GM12872 (cell line): ENCODE measurements at regions not wholly inside any gene's neighbourhood (a gene's known extent, or its start where the extent isn't known, plus 50 kb on each side); places are given as distances from the start of the nearest gene placed in this dataset.

Experiments used
- TF ChIP-seq, protein P1 (sequence below): IDR thresholded peaks from 3 replicates; pipeline ENCODE4 v1.5.1; 2011; ENCODE audit warnings: low read depth, mild to moderate bottlenecking, low read length, moderate library complexity; ENCODE audit not compliant: insufficient read depth

GRCh38 chr6:23282252-23283021 is 713.1 kb downstream of the HDGFL1 start:
- TF ChIP-seq, protein P1, sequence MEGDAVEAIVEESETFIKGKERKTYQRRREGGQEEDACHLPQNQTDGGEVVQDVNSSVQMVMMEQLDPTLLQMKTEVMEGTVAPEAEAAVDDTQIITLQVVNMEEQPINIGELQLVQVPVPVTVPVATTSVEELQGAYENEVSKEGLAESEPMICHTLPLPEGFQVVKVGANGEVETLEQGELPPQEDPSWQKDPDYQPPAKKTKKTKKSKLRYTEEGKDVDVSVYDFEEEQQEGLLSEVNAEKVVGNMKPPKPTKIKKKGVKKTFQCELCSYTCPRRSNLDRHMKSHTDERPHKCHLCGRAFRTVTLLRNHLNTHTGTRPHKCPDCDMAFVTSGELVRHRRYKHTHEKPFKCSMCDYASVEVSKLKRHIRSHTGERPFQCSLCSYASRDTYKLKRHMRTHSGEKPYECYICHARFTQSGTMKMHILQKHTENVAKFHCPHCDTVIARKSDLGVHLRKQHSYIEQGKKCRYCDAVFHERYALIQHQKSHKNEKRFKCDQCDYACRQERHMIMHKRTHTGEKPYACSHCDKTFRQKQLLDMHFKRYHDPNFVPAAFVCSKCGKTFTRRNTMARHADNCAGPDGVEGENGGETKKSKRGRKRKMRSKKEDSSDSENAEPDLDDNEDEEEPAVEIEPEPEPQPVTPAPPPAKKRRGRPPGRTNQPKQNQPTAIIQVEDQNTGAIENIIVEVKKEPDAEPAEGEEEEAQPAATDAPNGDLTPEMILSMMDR = no peak

- TF ChIP-seq, protein P1 = no peak
These were observed 724.3 kb downstream of the HDGFL1 start for GRCh38 chr6:23293653-23294052.

DNA sequence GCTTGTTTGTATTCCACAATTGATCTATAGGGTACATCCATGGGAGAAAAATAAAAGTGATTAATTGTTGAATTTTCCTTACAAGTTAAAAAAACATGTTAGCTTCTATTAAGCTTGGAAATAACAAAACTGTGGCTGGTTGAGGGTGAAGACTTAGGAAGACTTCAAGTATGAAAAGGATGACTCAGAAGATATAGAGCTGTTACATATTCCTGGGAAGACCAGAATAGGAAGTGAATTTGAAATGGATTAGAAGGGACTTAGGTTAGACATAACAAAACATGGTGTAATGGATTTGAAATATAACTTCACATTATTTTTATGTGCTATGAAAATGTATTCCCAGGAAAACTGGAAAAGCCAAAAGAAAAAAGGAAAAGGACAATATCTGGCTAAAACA is 732.2 kb downstream of the HDGFL1 start:
- TF ChIP-seq, protein P1 = no peak

GRCh38 chr6:23302514-23302913 is 733.1 kb downstream of the HDGFL1 start:
- TF ChIP-seq, protein P1 = no peak

DNA sequence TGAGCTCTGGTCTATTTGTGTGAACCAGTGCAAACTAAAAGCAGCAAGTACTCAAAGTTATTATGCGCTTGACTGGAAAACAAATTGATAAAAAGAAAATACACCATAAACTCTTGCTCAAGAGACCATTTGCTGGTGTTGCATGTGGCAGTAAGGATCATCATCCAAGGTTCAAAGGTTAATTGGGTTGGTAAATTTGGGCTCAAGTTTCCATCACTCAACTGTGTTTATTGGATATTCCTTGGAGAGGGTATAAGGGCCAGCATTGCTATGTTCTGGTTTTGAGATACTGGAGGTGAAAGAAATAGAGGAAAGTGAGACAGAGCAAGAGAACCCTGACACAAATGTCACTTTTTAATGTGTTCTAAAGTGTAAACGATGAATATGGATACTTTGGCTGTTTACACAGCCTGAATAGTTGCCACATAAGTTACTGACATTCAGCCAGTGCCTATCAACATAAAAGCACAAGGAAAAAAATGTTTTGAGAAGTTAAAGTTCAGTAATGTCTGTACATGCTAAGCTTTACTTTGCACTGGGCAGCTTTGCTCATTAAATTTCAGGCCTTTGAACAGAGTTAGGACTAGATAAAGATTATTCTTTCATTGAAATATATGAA is 736.1 kb downstream of the HDGFL1 start:
- TF ChIP-seq, protein P1 = no peak

DNA sequence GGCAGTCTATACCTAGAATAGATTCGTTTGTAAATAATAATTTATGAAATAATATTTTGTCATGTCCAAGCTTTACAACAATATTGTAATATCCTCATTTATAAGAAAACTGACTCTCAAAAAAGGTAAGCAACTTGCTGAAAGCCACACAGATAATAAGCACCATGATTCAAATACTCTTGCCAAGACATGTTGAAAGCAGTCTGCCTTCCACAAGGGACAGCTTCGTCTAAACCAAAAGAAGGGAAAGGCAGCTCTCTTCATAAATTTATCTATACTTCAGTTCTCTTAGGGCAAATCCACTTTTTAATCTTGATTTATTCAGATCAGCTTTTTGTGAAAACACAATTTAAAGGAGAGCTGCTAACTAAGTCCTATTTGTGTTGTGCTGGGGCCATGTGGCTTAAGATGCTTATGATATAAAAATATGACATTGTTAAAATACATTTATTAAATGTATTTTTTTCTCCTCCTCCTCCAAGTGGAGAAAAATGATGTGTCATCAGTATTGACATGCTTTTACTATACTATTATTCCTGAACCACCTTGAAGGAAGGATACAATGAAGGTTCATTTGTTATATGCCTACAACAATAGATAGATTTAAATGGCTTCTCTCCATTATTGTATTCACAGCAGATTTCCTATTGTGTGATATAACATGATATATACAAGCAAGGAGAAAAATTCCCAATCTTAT is 737.0 kb downstream of the HDGFL1 start:
- TF ChIP-seq, protein P1 = no peak

DNA sequence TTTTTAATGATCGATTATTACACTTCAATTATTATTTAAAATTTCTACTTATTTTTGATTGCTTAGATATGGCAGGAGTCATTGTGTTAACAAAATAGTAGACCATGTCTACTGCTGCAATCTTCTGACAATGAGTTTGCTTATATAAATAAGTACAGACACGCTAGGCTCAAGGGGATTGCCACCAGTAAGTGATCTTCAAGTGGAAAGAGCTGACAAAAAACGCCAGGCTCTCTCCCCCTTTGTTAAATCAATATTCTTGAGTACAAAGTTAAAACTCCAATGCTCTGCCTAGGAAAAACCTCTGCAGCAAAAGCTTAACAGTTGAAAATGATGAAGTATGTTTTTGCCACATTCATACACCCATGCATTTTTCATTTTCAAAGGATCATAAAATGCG is 738.1 kb downstream of the HDGFL1 start:
- TF ChIP-seq, protein P1 = no peak
